Mesenchymal stem cell (in vitro differentiated cells and primary cell): ENCODE measurements at regions not wholly inside any gene's neighbourhood (a gene's known extent, or its start where the extent isn't known, plus 50 kb on each side); places are given as distances from the start of the nearest gene placed in this dataset.
"Not testable (repeated sequence)": the region's sequence is repeated elsewhere in the genome, so short reads cannot be mapped to it uniquely, and the experiment has no call there.

Source experiments
- DNase-seq: peaks from one replicate; pipeline ENCODE4 v3.0.0-alpha.2; 2013
- H2AFZ ChIP-seq: one replicate; pipeline ENCODE4 v1.6.1; 2013; ENCODE audit warnings: low read depth, mild to moderate bottlenecking, control low read depth, inconsistent platforms, low read length, moderate library complexity
- H2AK5ac ChIP-seq: 2 replicates; pipeline ENCODE4 v1.6.1; 2013; ENCODE audit warnings: low read length, moderate library complexity, mild to moderate bottlenecking, inconsistent platforms; ENCODE audit not compliant: severe bottlenecking
- H2BK120ac ChIP-seq: one replicate; pipeline ENCODE4 v1.6.1; 2013; ENCODE audit warnings: low read depth, mild to moderate bottlenecking, inconsistent platforms, low read length, moderate library complexity
- H2BK12ac ChIP-seq, 2 experiments: one replicate each; pipeline ENCODE4 v1.6.1; 2013; ENCODE audit warnings: inconsistent platforms in 2 of 2, low read length in 2 of 2, mild to moderate bottlenecking in 2 of 2, moderate library complexity in 2 of 2, control low read depth in 1 of 2
- H2BK15ac ChIP-seq: one replicate; pipeline ENCODE4 v1.6.1; 2013; ENCODE audit warnings: mild to moderate bottlenecking, low read depth, inconsistent platforms; ENCODE audit not compliant: poor library complexity, severe bottlenecking
- H2BK5ac ChIP-seq: 2 replicates; pipeline ENCODE4 v1.6.1; 2013; ENCODE audit warnings: low read depth, mild to moderate bottlenecking, low read length, control low read depth, inconsistent platforms; ENCODE audit not compliant: poor library complexity, severe bottlenecking
- H3K14ac ChIP-seq, 2 experiments: one replicate each; pipeline ENCODE4 v1.6.1; 2013; ENCODE audit warnings: inconsistent platforms in 2 of 2, low read length in 2 of 2, control low read depth in 1 of 2, mild to moderate bottlenecking in 1 of 2, moderate library complexity in 1 of 2
- H3K18ac ChIP-seq, 2 experiments: one replicate each; pipeline ENCODE4 v1.6.1; 2013; ENCODE audit warnings: inconsistent platforms in 2 of 2, low read length in 2 of 2, control low read depth in 1 of 2, low read depth in 1 of 2, mild to moderate bottlenecking in 1 of 2
- H3K23ac ChIP-seq, 2 experiments: one replicate each; pipeline ENCODE4 v1.6.1; 2013; ENCODE audit warnings: inconsistent platforms in 2 of 2, low read length in 2 of 2, mild to moderate bottlenecking in 2 of 2, moderate library complexity in 2 of 2, control low read depth in 1 of 2
- H3K27ac ChIP-seq: 2 replicates; pipeline ENCODE4 v1.5.1; 2013; ENCODE audit warnings: mild to moderate bottlenecking, moderate library complexity, low read length, control low read depth, inconsistent platforms; ENCODE audit not compliant: poor library complexity, severe bottlenecking
- H3K27me3 ChIP-seq, 2 experiments: 2 replicates each; pipeline versions ENCODE4 v1.6.1 to v1.7.0; 2013; ENCODE audit warnings: low read length in 2 of 2, mild to moderate bottlenecking in 2 of 2, moderate library complexity in 2 of 2, control low read depth in 1 of 2, inconsistent platforms in 1 of 2; ENCODE audit not compliant: control insufficient read depth in 1 of 2, insufficient read depth in 1 of 2
- H3K36me3 ChIP-seq, 2 experiments: 2 replicates each; pipeline versions ENCODE4 v1.6.1 to v1.7.0; 2013; ENCODE audit warnings: low read length in 2 of 2, control low read depth in 1 of 2, inconsistent platforms in 1 of 2, low read depth in 1 of 2, mild to moderate bottlenecking in 1 of 2; ENCODE audit not compliant: insufficient read depth in 2 of 2, control insufficient read depth in 1 of 2
- H3K4ac ChIP-seq, 2 experiments: one replicate each; pipeline ENCODE4 v1.6.1; 2013; ENCODE audit warnings: inconsistent platforms in 2 of 2, low read length in 2 of 2, mild to moderate bottlenecking in 2 of 2, moderate library complexity in 2 of 2, control low read depth in 1 of 2, low read depth in 1 of 2
- H3K4me1 ChIP-seq: 2 replicates; pipeline ENCODE4 v1.6.1; 2013; ENCODE audit warnings: low read depth, low read length, control low read depth; ENCODE audit not compliant: control insufficient read depth, insufficient read depth
- H3K4me2 ChIP-seq: 2 replicates; pipeline ENCODE4 v1.6.1; 2013; ENCODE audit warnings: low read length, mild to moderate bottlenecking, inconsistent platforms; ENCODE audit not compliant: poor library complexity, severe bottlenecking
- H3K4me3 ChIP-seq, 2 experiments: 2 replicates each; pipeline versions ENCODE4 v1.5.1 to v1.7.0; 2013; ENCODE audit warnings: low read length in 2 of 2, mild to moderate bottlenecking in 2 of 2, control low read depth in 1 of 2, low read depth in 1 of 2; ENCODE audit not compliant: insufficient read depth in 1 of 2
- H3K79me1 ChIP-seq: replicated peaks from 2 replicates; pipeline ENCODE4 v1.6.1; 2013; ENCODE audit warnings: mild to moderate bottlenecking, control low read depth, low read length, inconsistent platforms; ENCODE audit not compliant: poor library complexity, severe bottlenecking
- H3K9ac ChIP-seq: 2 replicates; pipeline ENCODE4 v1.7.0; 2013; ENCODE audit warnings: mild to moderate bottlenecking, low read length, moderate library complexity
- H3K9me3 ChIP-seq: 2 replicates; pipeline ENCODE4 v1.7.0; 2013; ENCODE audit warnings: mild to moderate bottlenecking, low read length; ENCODE audit not compliant: control insufficient read depth
- H4K8ac ChIP-seq: one replicate; pipeline ENCODE4 v1.6.1; 2013; ENCODE audit warnings: inconsistent platforms, mild to moderate bottlenecking, low read length, moderate library complexity
- H4K91ac ChIP-seq: one replicate; pipeline ENCODE4 v1.6.1; 2013; ENCODE audit warnings: mild to moderate bottlenecking, low read length, inconsistent platforms
- WGBS: methylation state at CpG from one replicate; pipeline ENCODE4 v1.1.7; 2013; ENCODE audit warnings: mixed read lengths; 5-methylcytosine and 5-hydroxymethylcytosine counted together

GRCh38 chr11:21986361-21986760 is 206.5 kb upstream of the ANO5 start:
- Histone ChIP-seq H3K36me3 (no peaks in the 10 kb centered on the region), H3K23ac (no peak overlapping the region), H3K14ac (no peak overlapping the region), H3K4ac (no peak overlapping the region), H2AK5ac (no peak overlapping the region), H3K27ac (no peak overlapping the region), H3K18ac (no peak overlapping the region), H4K8ac (no peak overlapping the region), H2BK5ac (no peak overlapping the region), H2BK15ac (no peak overlapping the region), H3K9me3 (no peaks in the 10 kb centered on the region), H3K4me2 (no peak overlapping the region), H2BK12ac (no peak overlapping the region), H2BK120ac (no peak overlapping the region), H3K27me3 (no peaks in the 10 kb centered on the region), H3K9ac (no peak overlapping the region), H3K79me1 (no peaks in the 10 kb centered on the region), H3K4me3 (no peak overlapping the region), H2AFZ (no peak overlapping the region), H4K91ac (no peak overlapping the region), H3K4me1 (no peaks in the 10 kb centered on the region)
- DNase-seq, result no peak
- 63% methylated on average over 2 of the region's 2 CpGs for WGBS

- Histone ChIP-seq H3K4ac (no peak overlapping the region), H3K79me1 (no peaks in the 10 kb centered on the region), H3K18ac (no peak overlapping the region), H3K4me3 (no peak overlapping the region), H2BK12ac (no peak overlapping the region), H2BK120ac (no peak overlapping the region), H2BK5ac (no peak overlapping the region), H3K27me3 (no peaks in the 10 kb centered on the region), H3K4me1 (no peaks in the 10 kb centered on the region), H3K14ac (no peak overlapping the region), H3K36me3 (no peaks in the 10 kb centered on the region), H4K8ac (no peak overlapping the region), H3K9me3 (no peaks in the 10 kb centered on the region), H2AK5ac (no peak overlapping the region), H3K27ac (no peak overlapping the region), H3K4me2 (no peak overlapping the region), H2BK15ac (no peak overlapping the region), H2AFZ (no peak overlapping the region), H3K9ac (no peak overlapping the region), H3K23ac (no peak overlapping the region), H4K91ac (no peak overlapping the region)
- no CpG with 5 or more reads among the region's 1 CpG for WGBS
- no peak for DNase-seq
These were observed 205.6 kb upstream of the ANO5 start for GRCh38 chr11:21987261-21987660.

DNA sequence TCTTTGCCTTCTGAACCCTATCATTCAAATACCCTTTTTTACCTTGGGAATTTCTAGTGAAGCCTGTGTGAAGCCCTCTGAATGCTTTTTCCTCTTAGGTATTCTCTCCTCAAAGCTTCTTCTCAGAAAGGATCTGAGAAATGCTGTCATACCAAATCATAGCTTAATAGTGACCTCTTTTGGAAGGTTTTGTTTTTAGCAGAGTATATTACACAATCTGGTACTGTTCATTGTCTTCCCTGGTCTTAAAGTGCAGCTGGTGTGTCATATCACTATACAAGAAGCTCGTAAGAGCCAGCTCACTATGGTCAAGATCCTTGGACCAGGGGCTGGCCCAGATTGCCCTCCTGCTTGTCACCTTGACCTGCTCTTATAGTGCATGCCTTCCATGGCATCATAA is 204.4 kb upstream of the ANO5 start:
- no peaks in the 10 kb centered on the region for H3K9me3 ChIP-seq
- no peaks in the 10 kb centered on the region for H3K79me1 ChIP-seq
- no peak overlapping the region for H3K4me3 ChIP-seq
- no peak overlapping the region for H4K91ac ChIP-seq
- H2BK15ac ChIP-seq, result no peak overlapping the region
- H3K4ac ChIP-seq, result no peak overlapping the region
- H2AK5ac ChIP-seq, result no peak overlapping the region
- H2BK12ac ChIP-seq, result no peak overlapping the region
- H3K18ac ChIP-seq, result no peak overlapping the region
- H3K4me2 ChIP-seq, result no peak overlapping the region
- H3K23ac ChIP-seq, result no peak overlapping the region
- no peak for DNase-seq
- 53% methylated on average over 1 of the region's 1 CpG for WGBS
- no peak overlapping the region for H3K27ac ChIP-seq
- no peak overlapping the region for H2BK5ac ChIP-seq
- H3K36me3 ChIP-seq, result no peaks in the 10 kb centered on the region
- H3K9ac ChIP-seq, result no peak overlapping the region
- H3K27me3 ChIP-seq, result no peaks in the 10 kb centered on the region
- no peak overlapping the region for H2BK120ac ChIP-seq
- no peak overlapping the region for H3K14ac ChIP-seq
- no peaks in the 10 kb centered on the region for H3K4me1 ChIP-seq
- no peak overlapping the region for H4K8ac ChIP-seq
- H2AFZ ChIP-seq, result no peak overlapping the region

GRCh38 chr11:22001803-22002202 is 191.1 kb upstream of the ANO5 start:
- H3K18ac ChIP-seq, H3K23ac ChIP-seq, H3K9ac ChIP-seq, H4K8ac ChIP-seq, H3K4ac ChIP-seq, H3K14ac ChIP-seq, H3K27ac ChIP-seq, H2BK12ac ChIP-seq, DNase-seq, H2BK15ac ChIP-seq, H2BK120ac ChIP-seq, H2AFZ ChIP-seq, H3K36me3 ChIP-seq, H2BK5ac ChIP-seq, H3K27me3 ChIP-seq, H3K79me1 ChIP-seq, H3K4me2 ChIP-seq, H4K91ac ChIP-seq, H2AK5ac ChIP-seq, H3K9me3 ChIP-seq, H3K4me3 ChIP-seq, H3K4me1 ChIP-seq: not testable (repeated sequence)
- WGBS, result 71% methylated on average over 1 of the region's 6 CpGs
